Pancreas (tissue), 10 donors: ENCODE measurements at regions not wholly inside any gene's neighbourhood (a gene's known extent, or its start where the extent isn't known, plus 50 kb on each side); places are given as distances from the start of the nearest gene placed in this dataset.

Experiments used
- ATAC-seq, 4 donors: fragments of 200-7000 bp; cut with Tn5 transposase; one replicate each; pipeline versions ENCODE4 v1.8.0 to v1.9.1; 2020; ENCODE audit warnings: mild to moderate bottlenecking in 4 of 4, moderate library complexity in 4 of 4
- DNase-seq, 6 donors: peaks; one replicate each; pipeline ENCODE4 v3.0.0-alpha.2; 2020
- FAIRE-seq: peaks from 2 replicates; lab custom pipeline; 2012; peaks lifted over from hg19 to GRCh38; lab: Jason Lieb, UNC
- H3K27ac ChIP-seq, 4 donors: fragments of 200-600 bp; sonication (generic); 1 replicate in 3 of 4; 2 replicates in 1 of 4; pipeline versions ENCODE4 v1.5.0 to v1.8.0; 2020
- H3K27me3 ChIP-seq, 4 donors: fragments of 200-600 bp; one replicate each; pipeline ENCODE4 v1.8.0; 2021
- H3K36me3 ChIP-seq, 3 donors: fragments of 200-600 bp; sonication (generic) in 1 of 3; one replicate each; pipeline versions ENCODE4 v1.5.0 to v1.8.0; 2020 to 2021
- H3K4me1 ChIP-seq, 3 donors: fragments of 200-600 bp; one replicate each; pipeline ENCODE4 v1.8.0; 2021
- H3K4me3 ChIP-seq, 4 donors: fragments of 200-600 bp; sonication (generic) in 2 of 4; one replicate each; pipeline versions ENCODE4 v1.5.0 to v1.8.0; 2020 to 2021
- H3K9me3 ChIP-seq, 4 donors: fragments of 200-600 bp; one replicate each; pipeline ENCODE4 v1.8.0; 2021
- CTCF ChIP-seq, 4 donors: fragments of 200-600 bp; sonication (generic) in 3 of 4; IDR thresholded peaks; one replicate each; pipeline versions ENCODE4 v1.5.0 to v1.8.0; 2021; ENCODE audit warnings: antibody characterized with exemption in 4 of 4
- WGBS, 2 donors: extraction: QIAGEN DNeasy Blood & Tissue Kit; methylation state at CpG; one replicate each; pipeline ENCODE4 v1.1.7; 2013; 5-methylcytosine and 5-hydroxymethylcytosine counted together
- intact Hi-C, 3 donors: fragments of 100-400 bp; cut with DNase I; formaldehyde crosslinking; loops; one replicate each; pipeline versions ENCODE4 v1.11.1 to v1.14.2; 2022
- donor health status: healthy with polysubstance abuse.
- donor health status: DM: no; HTN: no; CAD: no; lungs with moderate emphysema.
- donor health status: DM: no; HTN: no; CAD: no.
- donor health status: control.
- donor health status: control.
- donor health status: Bipolar disorder and iron deficiency.
- donor health status: DM: yes; HTN: yes; CAD: no.
- donor health status: DM: no; HTN: no; CAD: no.
- donor health status: DM: no; HTN: no; CAD: no.
- donor health status: DM: yes; HTN: yes; CAD: no.

DNA sequence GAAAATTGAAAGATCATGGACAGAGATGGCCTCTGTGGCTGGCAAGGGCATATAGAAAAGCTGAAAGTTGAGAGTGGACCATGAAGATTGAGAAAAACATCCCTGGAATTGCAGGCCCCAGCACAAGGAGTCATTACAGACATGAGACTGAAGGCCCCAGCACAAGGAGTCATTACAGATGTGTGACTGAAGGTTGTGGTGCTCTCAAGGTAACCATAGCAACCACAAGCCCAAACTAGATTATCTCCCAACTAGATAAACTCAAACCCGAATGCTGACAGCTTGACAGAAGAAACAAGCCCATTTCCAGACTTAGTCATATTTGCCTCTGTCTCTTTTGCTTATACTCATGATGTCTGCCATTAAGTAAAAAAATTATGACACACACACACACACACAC lies 1252.1 kb upstream of the ADGRL4 start:
- WGBS, 2 donors = 30% methylated on average over 1 of the region's 1 CpG
- no peaks in the 10 kb centered on the region for H3K4me1 ChIP-seq
- DNase-seq = no peak
- H3K36me3 ChIP-seq = no peaks in the 10 kb centered on the region
- no peak overlapping the region for H3K27ac ChIP-seq
- no peaks in the 10 kb centered on the region for H3K9me3 ChIP-seq
- H3K4me3 ChIP-seq = no peak overlapping the region
- TF ChIP-seq CTCF (IDR thresholded peaks at IDR 0.05) = no peak
- no peak for ATAC-seq
- no peaks in the 10 kb centered on the region for H3K27me3 ChIP-seq
- intact Hi-C loops = no loop called here
- no peak for FAIRE-seq

DNA sequence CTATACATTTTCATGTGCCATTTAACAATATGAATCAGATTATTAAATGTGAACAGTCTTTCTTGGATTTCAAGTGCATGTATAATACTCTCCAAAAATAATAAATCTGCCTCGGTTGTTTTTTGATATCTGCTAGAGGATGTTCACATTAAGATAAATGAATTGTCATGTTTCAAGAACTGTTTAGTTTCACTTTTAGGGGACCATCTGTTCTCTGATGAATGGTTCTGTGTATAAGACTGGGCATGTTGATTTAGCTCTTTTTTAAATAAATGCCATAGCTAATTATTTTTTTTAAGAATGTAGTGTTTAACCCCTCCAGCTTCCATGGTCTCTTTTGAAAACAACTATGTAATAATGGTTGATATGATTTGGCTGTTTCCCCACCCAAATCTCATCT lies 1245.1 kb upstream of the ADGRL4 start:
- WGBS, 2 donors = 57 to 70% methylated on average over 1 of the region's 1 CpG
- Histone ChIP-seq H3K36me3 (no peaks in the 10 kb centered on the region), H3K4me3 (no peak overlapping the region), H3K4me1 (no peaks in the 10 kb centered on the region), H3K9me3 (no peaks in the 10 kb centered on the region), H3K27ac (no peak overlapping the region), H3K27me3 (no peaks in the 10 kb centered on the region)
- TF ChIP-seq CTCF (IDR thresholded peaks at IDR 0.05) = no peak
- FAIRE-seq (no peak), ATAC-seq (no peak), DNase-seq (no peak)
- intact Hi-C loops = no loop called here

- Histone ChIP-seq H3K36me3 (no peaks in the 10 kb centered on the region), H3K4me1 (no peaks in the 10 kb centered on the region), H3K9me3 (no peaks in the 10 kb centered on the region), H3K27ac (no peak overlapping the region), H3K27me3 (no peaks in the 10 kb centered on the region), H3K4me3 (no peak overlapping the region)
- intact Hi-C loops = no loop called here
- FAIRE-seq (no peak), ATAC-seq (no peak), DNase-seq (no peak)
- TF ChIP-seq CTCF (IDR thresholded peaks at IDR 0.05) = no peak
Measured at GRCh38 chr1:80251171-80251570, 1244.6 kb upstream of the ADGRL4 start.

DNA sequence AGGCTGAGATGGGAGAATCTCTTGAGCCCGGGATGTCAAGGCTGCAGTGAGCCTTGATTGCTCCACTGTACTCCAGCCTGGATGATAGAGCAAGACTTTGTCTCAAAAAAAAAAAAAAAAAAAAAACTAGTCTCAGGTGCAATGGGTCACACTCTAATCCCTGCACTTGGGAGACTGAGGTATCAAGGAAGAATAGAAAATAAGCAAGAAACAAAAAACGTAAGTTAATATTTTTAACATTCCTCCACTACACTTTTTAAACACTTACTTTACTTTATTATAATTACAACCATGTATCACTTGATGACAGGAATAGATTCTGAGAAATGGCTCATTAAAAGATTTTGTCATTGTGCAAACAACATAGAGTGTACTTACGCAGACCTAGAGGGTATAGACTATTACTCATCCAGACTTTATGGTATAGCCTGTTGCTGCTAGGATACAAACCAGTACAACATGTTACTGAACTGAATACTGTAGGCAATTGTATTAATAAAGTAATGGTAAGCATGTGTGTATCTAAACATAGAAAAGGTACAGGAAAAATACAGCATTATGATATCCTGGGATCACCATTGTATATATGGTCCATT lies 1244.1 kb upstream of the ADGRL4 start:
- DNase-seq = no peak
- Histone ChIP-seq H3K9me3 (no peaks in the 10 kb centered on the region), H3K27me3 (no peaks in the 10 kb centered on the region), H3K27ac (no peak overlapping the region), H3K36me3 (no peaks in the 10 kb centered on the region), H3K4me1 (no peaks in the 10 kb centered on the region), H3K4me3 (no peak overlapping the region)
- no peak for TF ChIP-seq CTCF (IDR thresholded peaks at IDR 0.05)
- WGBS, 2 donors = 64 to 80% methylated on average over 3 of the region's 3 CpGs
- no peak for ATAC-seq
- no peak for FAIRE-seq
- intact Hi-C loops = no loop called here

DNA sequence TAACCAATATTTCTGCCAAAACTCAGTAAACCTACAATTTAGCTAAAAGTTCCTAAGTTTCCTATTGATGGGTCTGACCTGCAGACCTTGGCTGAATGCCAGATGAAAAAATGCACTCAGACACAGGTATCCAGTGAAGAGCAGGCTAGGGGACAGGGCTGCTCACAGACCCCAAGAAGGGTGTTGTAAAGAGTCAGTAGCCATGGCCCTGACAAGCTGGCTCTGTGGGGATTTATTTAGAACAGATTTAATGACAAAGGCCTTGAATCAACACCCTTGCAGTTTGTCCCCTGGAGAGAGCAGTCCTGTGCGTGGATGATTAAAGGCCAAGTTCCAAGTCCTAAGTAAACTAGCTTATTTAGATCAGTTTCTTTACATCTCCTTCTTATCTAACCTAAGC lies 1243.2 kb upstream of the ADGRL4 start:
- ATAC-seq (no peak), FAIRE-seq (no peak)
- WGBS, 2 donors = 43 to 52% methylated on average over 1 of the region's 1 CpG

More for the DNA sequence above, 1243.2 kb upstream of the ADGRL4 start:
- Histone ChIP-seq H3K27ac (no peak overlapping the region), H3K9me3 (no peaks in the 10 kb centered on the region), H3K4me1 (no peaks in the 10 kb centered on the region), H3K36me3 (no peaks in the 10 kb centered on the region), H3K27me3 (no peaks in the 10 kb centered on the region), H3K4me3 (no peak overlapping the region)
- no peak for TF ChIP-seq CTCF (IDR thresholded peaks at IDR 0.05)
- intact Hi-C loops = no loop called here
- no peak for DNase-seq
